ENCODE measurements at regions not wholly inside any gene's neighbourhood (a gene's known extent, or its start where the extent isn't known, plus 50 kb on each side); places are given as distances from the start of the nearest gene placed in this dataset.

DNA sequence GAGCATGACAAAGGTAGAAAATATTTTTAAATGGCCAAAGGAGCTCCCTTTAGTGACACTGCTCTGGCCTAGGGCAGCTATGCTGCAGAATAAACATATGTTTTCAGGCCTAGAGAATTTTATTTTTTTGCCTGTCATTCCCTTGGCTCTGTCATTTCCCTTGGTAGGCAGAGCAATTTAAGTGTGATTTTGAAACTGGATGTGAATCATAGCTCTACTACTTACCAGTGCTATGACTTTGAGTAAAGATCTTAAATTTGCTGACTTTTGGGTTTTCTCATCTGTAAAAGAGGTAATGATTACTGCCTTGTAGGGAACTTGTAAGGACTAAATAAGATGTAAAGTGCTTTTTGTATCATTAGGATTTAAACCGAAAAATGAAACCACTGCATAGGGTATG is 189.0 kb upstream of the ZRANB2 start:
- intact Hi-C loops (cut with DNase I): no loop called here
- DNase-seq (ENCODE audit: low spot score): no peak

DNA sequence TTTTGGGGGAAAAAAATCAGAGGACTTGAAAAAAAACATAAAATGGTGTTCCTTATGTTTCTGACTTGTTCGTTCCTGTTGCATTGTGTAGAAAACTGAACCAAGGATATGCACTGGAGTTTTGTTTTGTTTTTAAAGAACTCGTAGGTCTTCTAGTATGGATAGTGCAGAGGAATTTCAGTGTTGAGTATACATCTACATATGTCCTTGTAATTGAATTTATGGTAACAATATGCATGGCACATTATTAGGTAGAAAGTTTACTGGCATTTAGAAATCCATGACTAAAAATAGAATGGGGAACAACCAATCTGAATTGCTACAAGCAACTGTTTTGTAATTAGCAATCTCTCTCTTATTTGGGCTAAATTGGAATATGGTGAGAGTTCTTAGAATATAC is 188.3 kb upstream of the ZRANB2 start:
- DNase-seq (ENCODE audit: low spot score): no peak
- intact Hi-C loops (cut with DNase I): no loop called here

DNA sequence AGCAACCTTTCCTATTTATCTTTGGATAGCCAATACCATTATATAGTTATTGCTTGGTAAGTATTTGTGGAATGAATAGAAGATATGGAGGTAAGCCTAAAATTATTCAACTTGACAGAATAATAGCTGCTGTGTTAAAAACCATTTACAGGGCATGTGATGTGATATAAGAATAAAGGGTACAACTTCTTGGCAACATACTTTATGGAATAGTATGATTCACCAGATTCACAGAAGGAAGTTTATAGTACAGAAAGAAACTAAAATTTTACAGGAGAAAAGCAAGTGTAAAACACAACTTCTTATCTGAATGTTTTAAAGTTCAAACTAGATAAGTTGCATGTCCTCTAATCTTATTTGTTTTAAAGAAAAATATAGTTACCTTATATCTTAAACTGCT is 186.4 kb upstream of the ZRANB2 start:
- no peak for DNase-seq (ENCODE audit: low spot score)
- intact Hi-C loops (cut with DNase I): no loop called here

DNA sequence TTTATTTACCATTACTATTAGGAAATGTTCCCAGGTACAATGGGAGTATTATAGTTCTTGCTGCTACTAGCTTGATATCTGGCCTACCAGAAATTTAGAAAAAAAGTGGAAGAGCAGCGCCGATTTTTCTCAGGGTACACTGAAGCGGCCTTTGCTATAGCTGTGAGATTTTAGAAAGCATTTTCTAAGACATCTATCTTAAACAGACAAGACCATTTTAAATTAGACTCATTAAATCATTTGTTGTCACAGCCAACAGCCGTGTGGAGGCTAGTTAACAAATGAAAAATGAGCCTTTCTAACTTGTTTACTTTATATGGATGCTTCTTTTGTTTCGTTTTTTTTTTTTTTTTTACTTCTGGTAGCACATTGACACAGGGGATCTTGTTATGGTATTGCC is 183.2 kb upstream of the ZRANB2 start:
- intact Hi-C loops (cut with DNase I): no loop called here

DNA sequence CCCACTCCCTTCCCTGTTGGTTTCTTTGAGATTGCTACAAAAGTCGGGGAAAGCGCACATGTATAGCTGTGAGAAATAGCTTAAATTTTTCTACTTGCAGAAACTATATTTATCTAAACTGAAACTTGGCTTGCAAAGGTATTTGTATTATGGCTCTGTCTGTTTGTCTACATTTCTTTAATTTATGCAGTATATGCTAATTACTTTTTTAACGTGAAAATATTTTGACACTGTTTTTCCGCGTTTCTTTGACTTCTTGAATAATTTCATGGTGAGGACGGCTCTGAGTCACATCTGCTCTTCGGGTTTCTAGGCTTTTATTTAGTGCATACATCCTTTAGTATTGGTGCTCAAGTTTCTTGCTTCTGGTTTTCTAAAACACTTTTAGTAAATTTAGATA is 182.1 kb upstream of the ZRANB2 start:
- no peak for DNase-seq (ENCODE audit: low spot score)

More for the DNA sequence above, 183.2 kb upstream of the ZRANB2 start:
- DNase-seq (ENCODE audit: low spot score): no peak

DNA sequence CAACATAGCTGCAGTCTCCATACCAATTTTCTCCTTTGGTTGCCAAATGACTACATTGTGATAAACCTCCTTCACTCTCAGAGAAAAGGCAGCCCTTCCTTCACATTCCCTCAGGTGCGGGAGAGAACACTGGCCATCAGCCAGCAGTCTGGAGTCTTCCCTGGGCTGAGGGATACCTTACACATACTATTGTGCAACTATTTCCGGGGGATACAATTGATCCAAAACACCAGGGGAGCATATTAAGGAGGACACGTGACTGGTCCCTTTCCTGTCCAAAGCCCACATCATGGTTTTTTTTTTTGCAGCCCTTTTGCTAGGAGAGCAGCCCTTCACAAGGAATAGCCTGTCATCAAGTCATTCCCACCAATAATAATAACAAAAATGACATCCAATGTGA is 172.1 kb upstream of the ZRANB2 start:
- intact Hi-C loops (cut with DNase I): no loop called here
- DNase-seq (ENCODE audit: low spot score): no peak

More for the DNA sequence above, 182.1 kb upstream of the ZRANB2 start:
- intact Hi-C loops (cut with DNase I): no loop called here

DNA sequence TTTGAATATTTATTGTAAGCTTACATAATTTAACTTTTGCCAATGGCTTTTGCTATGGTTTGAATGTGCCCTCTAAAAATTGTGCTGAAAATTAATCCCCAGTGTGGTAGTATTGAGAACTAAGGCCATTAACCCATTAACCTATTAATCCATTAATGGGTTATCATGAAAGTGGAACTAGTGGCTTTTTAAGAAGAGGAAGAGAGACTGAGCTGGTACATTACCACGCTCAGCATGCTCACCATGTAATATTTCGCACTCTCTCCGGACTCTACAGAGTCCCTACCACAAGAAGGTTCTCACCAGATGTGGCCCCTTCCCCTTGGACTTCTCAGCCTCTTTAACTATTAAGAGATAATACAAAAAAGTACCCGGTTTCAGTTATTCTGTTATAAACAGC is 164.4 kb upstream of the ZRANB2 start:
- intact Hi-C loops (cut with DNase I): no loop called here
- DNase-seq (ENCODE audit: low spot score): no peak

DNA sequence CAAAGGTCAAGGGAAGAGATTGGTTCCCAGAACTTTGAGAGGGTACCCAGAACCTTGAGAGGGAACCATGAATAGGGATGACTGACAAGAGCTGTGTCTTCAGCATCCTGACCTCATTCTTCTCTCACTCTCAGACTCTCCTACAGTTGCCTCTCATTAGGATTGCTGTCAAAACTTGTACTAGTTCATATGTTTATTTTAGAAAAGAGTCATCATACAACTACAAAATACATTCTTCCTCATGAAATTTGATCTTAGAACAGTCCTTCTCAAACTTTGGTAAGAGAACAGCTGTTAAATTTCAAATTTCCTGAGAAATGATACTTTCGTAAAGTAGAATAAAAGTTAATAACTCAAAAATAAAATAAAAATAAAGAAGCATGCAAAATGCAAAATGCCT is 161.4 kb upstream of the ZRANB2 start:
- no peak for DNase-seq (ENCODE audit: low spot score)
- intact Hi-C loops (cut with DNase I): no loop called here

DNA sequence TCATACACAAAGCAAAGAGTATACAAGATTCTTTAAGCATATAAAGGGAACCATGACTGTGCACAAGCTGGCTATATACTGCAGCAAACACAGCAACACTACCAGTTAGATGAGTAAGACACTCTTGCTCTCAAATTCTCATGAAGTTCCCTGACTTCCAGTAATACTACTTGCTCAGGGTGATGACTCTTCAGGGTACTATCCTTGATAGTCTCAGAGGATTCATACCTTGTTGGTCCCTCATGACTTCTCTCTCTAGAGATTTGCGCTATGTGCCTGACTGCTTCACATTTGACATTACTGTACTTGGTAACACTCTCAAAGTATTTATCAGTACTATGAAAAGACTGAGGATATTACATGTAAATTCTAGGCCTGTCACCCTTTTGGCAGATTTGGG is 159.8 kb upstream of the ZRANB2 start:
- intact Hi-C loops (cut with DNase I): no loop called here
- DNase-seq (ENCODE audit: low spot score): no peak

DNA sequence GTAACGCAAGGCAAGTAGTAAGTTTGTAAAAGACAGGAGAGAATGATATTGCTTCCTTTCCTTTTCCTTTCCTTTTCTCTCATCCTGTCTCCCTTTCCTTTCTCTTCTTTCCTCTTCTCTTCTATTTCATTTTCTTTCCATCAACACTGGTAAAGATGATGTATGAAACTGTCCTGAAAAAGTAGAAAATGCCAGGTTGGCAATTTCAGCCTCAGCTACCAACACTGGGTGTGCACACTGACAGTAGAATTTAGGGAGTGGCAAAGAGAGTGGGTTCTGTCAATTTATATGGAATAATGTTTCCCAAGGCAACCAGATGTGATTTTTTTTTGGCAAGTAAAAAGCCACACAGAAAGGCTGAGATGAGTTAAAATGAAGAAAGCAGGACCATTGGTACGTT is 155.7 kb upstream of the ZRANB2 start:
- intact Hi-C loops (cut with DNase I): no loop called here
- DNase-seq (ENCODE audit: low spot score): no peak

DNA sequence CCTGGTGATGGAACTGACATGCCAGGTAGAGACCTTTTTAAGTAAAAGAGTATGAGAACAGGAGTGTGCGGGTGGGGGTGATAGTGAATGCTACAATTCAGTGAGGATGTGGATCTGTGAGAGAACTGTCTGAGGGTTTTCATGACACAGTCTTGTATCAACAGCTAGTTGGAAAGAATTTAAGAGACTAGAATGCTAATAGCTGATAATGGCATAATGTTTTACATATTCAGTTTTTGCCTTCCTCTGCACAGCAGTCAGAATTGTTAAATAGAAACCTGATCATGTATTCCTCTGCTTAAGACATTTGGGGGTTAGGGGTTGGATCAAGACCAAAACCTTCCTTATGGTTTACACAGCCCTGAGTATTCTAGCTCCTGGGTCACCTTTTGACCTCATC is 152.8 kb upstream of the ZRANB2 start:
- DNase-seq (ENCODE audit: low spot score): no peak
- intact Hi-C loops (cut with DNase I): no loop called here

DNA sequence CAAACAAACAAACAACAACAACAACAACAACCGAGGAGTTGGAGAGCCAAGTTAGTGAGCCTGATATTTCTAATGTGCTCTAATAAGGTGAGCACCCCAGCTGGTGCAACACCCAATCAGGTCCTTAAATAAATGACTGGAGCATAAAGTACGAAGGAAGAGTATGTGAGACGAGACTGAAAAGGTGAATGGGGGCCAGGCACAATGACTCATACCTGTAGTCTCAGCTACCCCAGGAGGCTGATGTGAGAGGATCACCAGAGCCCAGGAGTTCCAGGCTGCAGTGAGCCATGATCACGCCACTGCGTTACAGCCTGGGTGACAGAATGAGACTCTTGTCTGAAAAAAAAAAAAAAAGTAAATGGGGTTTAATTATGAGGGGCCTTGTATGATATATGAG is 152.0 kb upstream of the ZRANB2 start:
- DNase-seq (ENCODE audit: low spot score): no peak
- intact Hi-C loops (cut with DNase I): no loop called here

DNA sequence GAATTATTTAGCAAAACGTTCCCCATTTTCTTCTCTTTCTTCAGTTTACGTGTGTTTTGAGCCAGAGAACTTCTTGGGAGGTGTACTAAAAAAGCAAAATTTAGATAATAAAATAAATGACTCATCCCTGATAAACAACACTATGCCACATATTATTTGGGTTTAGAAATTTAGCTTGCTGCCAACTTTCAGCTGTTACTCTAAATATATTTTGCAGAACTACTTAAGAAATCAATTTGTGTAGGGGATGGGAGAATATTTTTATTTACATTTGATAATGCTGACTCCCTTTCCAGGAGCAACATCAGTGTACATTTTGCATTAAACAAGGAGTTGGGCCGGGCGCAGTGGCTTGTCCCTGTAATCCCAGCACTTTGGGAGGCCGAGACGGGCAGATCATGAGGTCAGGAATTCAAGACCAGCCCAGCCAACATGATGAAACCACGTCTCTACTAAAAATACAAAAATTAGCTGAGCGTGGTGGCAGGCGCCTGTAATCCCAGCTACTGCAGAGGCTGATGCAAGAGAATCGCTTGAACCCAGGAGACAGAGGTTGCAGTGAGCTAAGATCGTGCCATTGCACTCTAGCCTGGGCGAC is 151.4 kb upstream of the ZRANB2 start:
- DNase-seq (ENCODE audit: low spot score): no peak
- intact Hi-C loops (cut with DNase I): no loop called here

DNA sequence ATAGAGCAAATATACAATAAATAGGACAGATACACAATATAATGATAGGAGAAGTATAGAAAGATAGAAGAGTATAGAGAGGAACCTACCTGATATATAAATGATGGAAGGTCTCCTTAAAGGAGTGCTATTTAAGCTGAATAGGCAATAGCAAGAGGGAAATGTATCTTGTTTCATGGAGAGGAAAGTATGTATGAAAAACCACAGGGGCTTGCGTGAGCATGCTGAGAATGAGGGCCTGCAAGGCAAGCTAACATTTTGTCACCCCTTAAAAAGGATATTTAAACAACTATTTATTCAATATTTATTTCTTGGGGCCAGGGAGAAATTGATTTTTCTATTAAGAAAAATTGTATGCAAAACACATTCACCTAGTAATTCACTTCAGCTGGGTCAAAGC is 150.9 kb upstream of the ZRANB2 start:
- intact Hi-C loops (cut with DNase I): no loop called here
- no peak for DNase-seq (ENCODE audit: low spot score)

DNA sequence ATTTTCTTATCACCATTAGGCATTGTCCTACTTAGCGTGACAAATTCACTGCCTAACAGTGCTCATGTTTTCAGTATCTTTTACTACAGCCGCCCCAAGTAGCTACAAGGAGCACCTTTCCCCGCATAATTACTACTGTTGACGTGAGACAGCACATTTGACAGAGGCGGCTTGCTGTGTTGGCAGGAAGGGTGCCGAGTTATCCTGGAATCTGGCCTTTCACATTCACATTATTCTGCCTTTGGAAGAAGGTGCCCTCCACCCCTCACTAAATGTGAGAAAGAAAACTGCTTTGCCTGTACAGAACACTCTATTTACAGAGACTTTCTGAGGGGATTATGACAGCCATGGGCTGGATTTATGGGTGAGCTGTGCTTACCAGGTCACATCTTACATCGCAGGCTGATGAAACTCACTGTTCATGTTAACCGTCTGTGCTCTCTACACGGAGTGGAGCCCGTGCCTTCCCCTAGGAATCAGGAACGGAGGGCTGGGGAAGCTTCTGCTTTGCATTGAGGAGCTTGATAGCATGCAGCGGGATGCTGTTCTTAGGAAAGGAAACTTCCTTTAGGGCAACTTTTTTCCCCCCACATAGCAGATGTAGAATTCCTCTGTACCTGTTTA is 148.0 kb upstream of the ZRANB2 start:
- DNase-seq (ENCODE audit: low spot score): no peak
- intact Hi-C loops (cut with DNase I): no loop called here

DNA sequence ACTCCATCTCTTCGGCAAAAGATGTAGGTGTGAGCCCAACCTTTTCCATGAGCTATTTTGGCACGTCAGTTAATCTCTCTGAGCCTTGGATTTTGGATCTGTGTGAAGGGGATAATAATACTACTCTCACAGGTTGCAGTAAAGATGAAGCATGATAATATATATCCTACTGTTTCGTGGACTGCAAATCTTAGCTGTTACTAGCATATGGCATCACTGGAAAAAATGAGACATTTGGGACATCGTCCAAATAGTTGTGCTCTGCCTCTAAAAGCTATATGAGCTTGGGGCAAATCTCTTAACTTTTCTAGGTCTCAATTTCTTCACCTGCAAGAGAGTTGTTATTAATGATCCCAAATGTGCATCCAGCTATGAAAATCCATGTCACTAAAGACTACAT is 147.4 kb upstream of the ZRANB2 start:
- intact Hi-C loops (cut with DNase I): no loop called here
- no peak for DNase-seq (ENCODE audit: low spot score)

DNA sequence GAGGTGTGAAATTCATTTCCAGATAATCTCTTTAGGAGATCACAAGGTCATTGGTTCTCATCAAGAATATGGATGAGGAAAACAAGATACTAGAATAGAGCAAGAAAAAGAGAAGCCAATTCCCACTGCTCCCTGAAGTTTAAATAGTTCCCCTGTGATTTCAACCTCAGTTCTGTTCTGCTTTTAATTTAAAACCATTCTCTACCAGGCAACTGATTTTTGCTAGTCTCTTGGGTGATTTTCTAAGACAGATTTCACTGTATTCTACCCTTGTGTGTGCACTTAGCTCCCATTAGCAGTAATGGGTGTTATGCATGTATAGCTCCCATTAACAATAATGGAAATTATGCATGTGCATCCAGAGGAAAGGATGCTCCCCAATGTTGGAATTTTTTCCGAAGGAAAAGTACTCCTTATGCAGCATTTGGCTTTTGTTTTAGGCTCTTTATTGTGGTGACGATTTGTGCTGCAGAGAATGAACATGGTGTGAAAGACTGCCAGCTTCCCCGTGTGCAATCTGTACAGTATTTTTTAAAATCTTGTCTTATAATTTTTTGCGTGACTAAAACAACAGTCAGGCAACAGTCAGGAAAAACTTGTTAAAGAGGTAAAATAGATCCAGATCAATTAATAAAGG is 144.0 kb upstream of the ZRANB2 start:
- intact Hi-C loops (cut with DNase I): no loop called here

DNA sequence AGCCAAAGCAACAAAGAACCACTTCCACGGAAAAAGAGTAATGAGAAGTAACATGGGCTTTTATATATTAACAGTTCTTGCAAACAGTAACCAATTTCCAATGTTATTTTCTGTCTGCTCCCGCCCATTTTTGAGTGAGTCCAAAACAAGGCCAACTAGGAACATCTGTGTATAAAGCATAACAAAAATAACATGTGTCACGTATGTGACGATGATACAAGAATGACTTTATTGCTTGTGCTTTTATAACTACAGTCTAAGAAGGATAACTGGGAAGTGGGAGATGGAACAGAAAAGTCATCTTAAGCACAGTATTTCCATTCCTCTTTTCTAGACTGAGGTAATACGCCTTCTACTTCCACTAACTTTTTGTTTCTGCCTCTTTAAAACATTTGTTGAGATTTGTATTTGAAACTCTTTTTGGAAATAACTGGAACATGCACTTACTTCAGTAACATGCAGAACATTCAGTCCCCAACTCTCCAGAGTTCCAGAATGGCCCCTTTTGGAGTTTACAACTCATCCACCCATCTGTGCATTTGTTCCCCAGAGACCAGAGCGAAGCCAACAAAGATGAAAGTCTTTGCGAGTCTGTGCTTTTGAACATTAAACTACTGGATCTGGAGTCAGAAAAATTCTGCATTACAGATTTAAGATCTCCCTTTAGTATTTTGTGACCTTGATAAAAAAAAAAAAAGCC is 143.0 kb upstream of the ZRANB2 start:
- DNase-seq (ENCODE audit: low spot score): no peak
- intact Hi-C loops (cut with DNase I): no loop called here

More for the DNA sequence above, 144.0 kb upstream of the ZRANB2 start:
- no peak for DNase-seq (ENCODE audit: low spot score)

DNA sequence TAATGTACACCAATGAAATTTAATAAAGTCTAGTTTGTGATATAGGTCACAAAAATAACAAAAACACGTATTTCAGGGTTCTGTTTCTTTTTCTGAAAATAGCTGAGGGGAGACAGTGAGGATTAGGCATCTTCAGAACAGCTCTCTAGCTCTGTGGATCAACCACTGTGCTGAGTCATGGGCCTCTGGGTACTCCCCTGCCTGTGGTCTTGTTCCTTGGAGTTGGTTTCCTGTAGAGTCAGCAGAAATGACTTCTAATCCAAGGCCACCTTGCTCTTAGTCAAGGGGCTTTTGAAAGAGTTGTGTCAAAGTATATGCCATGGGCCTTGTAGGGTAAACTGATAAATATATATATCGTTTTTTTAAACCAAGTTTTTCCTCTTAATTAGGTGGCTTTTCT is 141.8 kb upstream of the ZRANB2 start:
- DNase-seq (ENCODE audit: low spot score): no peak
- intact Hi-C loops (cut with DNase I): no loop called here

DNA sequence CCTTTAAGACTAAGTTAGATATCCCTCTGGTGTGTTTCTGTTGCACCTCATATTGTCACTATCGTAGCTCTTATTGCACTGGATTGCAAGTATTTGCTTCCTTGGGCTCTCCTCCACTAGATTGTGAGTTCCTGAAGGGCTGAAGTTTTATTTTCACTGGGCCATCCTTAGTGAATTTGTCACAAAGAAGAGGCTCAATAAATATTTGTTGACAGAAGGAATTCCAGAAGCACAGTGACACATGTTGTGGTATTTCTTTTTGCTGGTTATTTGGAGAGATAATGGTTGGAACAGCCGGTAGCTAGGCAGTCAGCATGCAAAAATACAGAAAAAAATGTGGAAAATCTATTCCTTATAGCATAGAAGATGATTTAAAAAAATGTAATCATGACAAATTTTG is 129.9 kb upstream of the ZRANB2 start:
- DNase-seq (ENCODE audit: low spot score): no peak
- intact Hi-C loops (cut with DNase I): no loop called here

DNA sequence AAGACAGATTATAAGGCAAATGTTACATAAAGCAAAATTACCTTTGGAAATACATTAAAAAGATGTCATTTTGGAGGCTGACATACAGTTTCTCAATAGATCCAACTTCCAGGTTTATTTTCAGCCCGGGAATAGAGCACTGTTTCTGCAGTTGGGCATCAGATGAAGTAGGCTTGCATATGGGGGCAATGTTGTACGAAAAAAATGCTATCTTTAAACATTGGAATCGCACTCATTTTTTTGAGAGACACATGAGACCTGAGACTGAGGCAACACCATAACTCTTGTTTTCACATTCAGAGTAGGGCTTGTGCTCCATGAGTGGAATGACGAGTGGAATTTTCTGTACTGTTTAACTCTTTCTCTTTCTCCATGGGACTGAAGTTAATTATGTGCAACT is 122.4 kb upstream of the ZRANB2 start:
- DNase-seq (ENCODE audit: low spot score): no peak
- intact Hi-C loops (cut with DNase I): no loop called here
